GM23338 (cell line): ENCODE measurements at regions not wholly inside any gene's neighbourhood (a gene's known extent, or its start where the extent isn't known, plus 50 kb on each side); places are given as distances from the start of the nearest gene placed in this dataset.

Experiments
- ATAC-seq: fragments of 200-7000 bp; cut with Tn5 transposase; 3 replicates; pipeline ENCODE4 v1.9.1; 2020
- DNase-seq: peaks from one replicate; pipeline ENCODE4 v3.0.0-alpha.2; 2015; ENCODE audit warnings: low spot score
- H2AFZ ChIP-seq: fragments of 200-600 bp; sonication (generic); 2 replicates; pipeline ENCODE4 v1.8.0; 2016; ENCODE audit warnings: antibody characterized with exemption, mild to moderate bottlenecking, moderate library complexity
- H3F3A ChIP-seq: fragments of 200-600 bp; sonication (generic); replicated peaks from 2 replicates; pipeline ENCODE4 v1.8.0; 2017; ENCODE audit warnings: antibody characterized with exemption, mixed run types, low read depth
- H3K27ac ChIP-seq: fragments of 200-600 bp; sonication (generic); 2 replicates; pipeline ENCODE4 v1.6.1; 2016; ENCODE audit warnings: low read depth
- H3K27me3 ChIP-seq: fragments of 200-600 bp; sonication (generic); 2 replicates; pipeline ENCODE4 v1.8.0; 2016; ENCODE audit warnings: mild to moderate bottlenecking, mixed run types, moderate library complexity; ENCODE audit not compliant: insufficient read depth
- H3K36me3 ChIP-seq: fragments of 200-600 bp; sonication (generic); 2 replicates; pipeline ENCODE4 v1.8.0; 2016; ENCODE audit warnings: mild to moderate bottlenecking; ENCODE audit not compliant: insufficient read depth
- H3K4me1 ChIP-seq: fragments of 200-600 bp; sonication (generic); 2 replicates; pipeline ENCODE4 v1.8.0; 2016; ENCODE audit warnings: mild to moderate bottlenecking, moderate library complexity; ENCODE audit not compliant: insufficient read depth
- H3K4me2 ChIP-seq: fragments of 200-600 bp; sonication (generic); 2 replicates; pipeline ENCODE4 v1.7.1; 2017; ENCODE audit warnings: mixed run types
- H3K4me3 ChIP-seq: fragments of 200-600 bp; sonication (generic); 2 replicates; pipeline ENCODE4 v1.6.1; 2016; ENCODE audit warnings: mixed run types
- H3K79me2 ChIP-seq: fragments of 200-600 bp; sonication (generic); replicated peaks from 2 replicates; pipeline ENCODE4 v1.8.0; 2017; ENCODE audit warnings: mild to moderate bottlenecking; ENCODE audit not compliant: insufficient read depth
- H3K9me2 ChIP-seq: fragments of 200-600 bp; sonication (generic); 2 replicates; pipeline ENCODE4 v1.8.0; 2017; ENCODE audit not compliant: insufficient read depth
- H4K20me1 ChIP-seq: fragments of 200-600 bp; sonication (generic); replicated peaks from 2 replicates; pipeline ENCODE4 v1.8.0; 2017; ENCODE audit warnings: mild to moderate bottlenecking; ENCODE audit not compliant: insufficient read depth
- H3K27ac Mint-ChIP-seq: 2 replicates; pipeline ENCODE4 v1.8.0; 2020; ENCODE audit warnings: inconsistent platforms, mild to moderate bottlenecking, moderate library complexity, mixed read lengths
- H3K27me3 Mint-ChIP-seq: 3 replicates; pipeline ENCODE4 v1.8.0; 2022; ENCODE audit warnings: low read depth, mild to moderate bottlenecking, moderate library complexity, mixed read lengths, inconsistent platforms; ENCODE audit not compliant: insufficient read depth, poor library complexity
- H3K36me3 Mint-ChIP-seq: 3 replicates; pipeline ENCODE4 v1.8.0; 2021; ENCODE audit warnings: low read depth, mild to moderate bottlenecking, inconsistent platforms, moderate library complexity, mixed read lengths
- H3K4me1 Mint-ChIP-seq: 3 replicates; pipeline ENCODE4 v1.8.0; 2020; ENCODE audit warnings: mild to moderate bottlenecking, inconsistent platforms, mixed read lengths
- H3K4me3 Mint-ChIP-seq: 3 replicates; pipeline ENCODE4 v1.8.0; 2021; ENCODE audit warnings: moderate library complexity, mild to moderate bottlenecking, inconsistent platforms, mixed read lengths
- H3K9me3 Mint-ChIP-seq: 3 replicates; pipeline ENCODE4 v1.8.0; 2020; ENCODE audit warnings: moderate library complexity, mild to moderate bottlenecking, inconsistent platforms, mixed read lengths
- CREB1 ChIP-seq: fragments of 250-450 bp; sonication (Bioruptor Pico); IDR thresholded peaks from 2 replicates; pipeline ENCODE4 v1.5.0; 2020; ENCODE audit warnings: low read depth, mild to moderate bottlenecking, moderate library complexity
- EZH2 ChIP-seq: fragments of 200-600 bp; sonication (generic); IDR thresholded peaks from one replicate; pipeline ENCODE4 v1.8.0; 2017; ENCODE audit warnings: antibody characterized with exemption, mild to moderate bottlenecking, low read depth; ENCODE audit not compliant: unreplicated experiment
- EZH2phosphoT487 ChIP-seq: fragments of 200-600 bp; sonication (generic); IDR thresholded peaks from one replicate; pipeline ENCODE4 v1.8.1; 2018; ENCODE audit warnings: antibody characterized with exemption; ENCODE audit not compliant: unreplicated experiment
- JUNB ChIP-seq: IDR thresholded peaks from one replicate; pipeline ENCODE4 v1.6.1; 2016; ENCODE audit warnings: antibody characterized with exemption; ENCODE audit not compliant: unreplicated experiment
- NANOG ChIP-seq: IDR thresholded peaks from 2 replicates; pipeline ENCODE4 v1.6.1; 2016; ENCODE audit warnings: antibody characterized with exemption, borderline replicate concordance
- POLR2AphosphoS5 ChIP-seq: IDR thresholded peaks from 2 replicates; pipeline ENCODE4 v1.6.1; 2016; ENCODE audit warnings: antibody characterized with exemption, low read depth
- REST ChIP-seq: IDR thresholded peaks from one replicate; pipeline ENCODE4 v1.6.1; 2018; ENCODE audit warnings: antibody characterized with exemption; ENCODE audit not compliant: unreplicated experiment
- STAT1 ChIP-seq: IDR thresholded peaks from one replicate; pipeline ENCODE4 v1.6.1; 2016; ENCODE audit warnings: antibody characterized with exemption; ENCODE audit not compliant: unreplicated experiment
- ZNF114 ChIP-seq: fragments of 250-450 bp; sonication (Bioruptor Pico); IDR thresholded peaks from 2 replicates; pipeline ENCODE4 v1.5.0; 2020; ENCODE audit warnings: mild to moderate bottlenecking, moderate library complexity
- ZNF331 ChIP-seq: fragments of 250-450 bp; sonication (Bioruptor Pico); IDR thresholded peaks from 2 replicates; pipeline ENCODE4 v1.5.0; 2020; ENCODE audit warnings: low read depth, mild to moderate bottlenecking, moderate library complexity
- ZNF462 ChIP-seq: fragments of 250-450 bp; sonication (Bioruptor Pico); IDR thresholded peaks from 2 replicates; pipeline ENCODE4 v1.5.0; 2020; ENCODE audit warnings: mild to moderate bottlenecking, moderate library complexity
- TF ChIP-seq, protein P1 (sequence below), 2 experiments: fragments of 200-600 bp in 1 of 2; sonication (generic) in 1 of 2; conservative IDR thresholded peaks; 2 replicates each; pipeline versions ENCODE4 v1.5.1 to v1.6.1; 2016 to 2017; ENCODE audit warnings: antibody characterized with exemption in 2 of 2, low read depth in 2 of 2, mild to moderate bottlenecking in 2 of 2, moderate library complexity in 1 of 2
- TF ChIP-seq, protein P2 (sequence below): IDR thresholded peaks from 2 replicates; pipeline ENCODE4 v1.6.1; 2016; ENCODE audit warnings: antibody characterized with exemption

GRCh38 chr11:111106641-111107040 lies 138.9 kb upstream of the POU2AF2 start (continued):
- TF ChIP-seq EZH2 (no peak), JUNB (no peak), POLR2AphosphoS5 (no peak), ZNF331 (CRISPR knock-in tag) (no peak), NANOG (no peak)

- H3K27me3 Mint-ChIP-seq = no peaks in the 10 kb centered on the region
- TF ChIP-seq POLR2AphosphoS5 (no peak), EZH2 (no peak), JUNB (no peak), EZH2phosphoT487 (no peak), REST (no peak), ZNF462 (CRISPR knock-in tag) (no peak), STAT1 (no peak), ZNF331 (CRISPR knock-in tag) (no peak), NANOG (no peak), CREB1 (CRISPR knock-in tag) (no peak), ZNF114 (CRISPR knock-in tag) (no peak)
- TF ChIP-seq, protein P1, sequence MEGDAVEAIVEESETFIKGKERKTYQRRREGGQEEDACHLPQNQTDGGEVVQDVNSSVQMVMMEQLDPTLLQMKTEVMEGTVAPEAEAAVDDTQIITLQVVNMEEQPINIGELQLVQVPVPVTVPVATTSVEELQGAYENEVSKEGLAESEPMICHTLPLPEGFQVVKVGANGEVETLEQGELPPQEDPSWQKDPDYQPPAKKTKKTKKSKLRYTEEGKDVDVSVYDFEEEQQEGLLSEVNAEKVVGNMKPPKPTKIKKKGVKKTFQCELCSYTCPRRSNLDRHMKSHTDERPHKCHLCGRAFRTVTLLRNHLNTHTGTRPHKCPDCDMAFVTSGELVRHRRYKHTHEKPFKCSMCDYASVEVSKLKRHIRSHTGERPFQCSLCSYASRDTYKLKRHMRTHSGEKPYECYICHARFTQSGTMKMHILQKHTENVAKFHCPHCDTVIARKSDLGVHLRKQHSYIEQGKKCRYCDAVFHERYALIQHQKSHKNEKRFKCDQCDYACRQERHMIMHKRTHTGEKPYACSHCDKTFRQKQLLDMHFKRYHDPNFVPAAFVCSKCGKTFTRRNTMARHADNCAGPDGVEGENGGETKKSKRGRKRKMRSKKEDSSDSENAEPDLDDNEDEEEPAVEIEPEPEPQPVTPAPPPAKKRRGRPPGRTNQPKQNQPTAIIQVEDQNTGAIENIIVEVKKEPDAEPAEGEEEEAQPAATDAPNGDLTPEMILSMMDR (conservative IDR thresholded peaks at IDR 0.05; ENCODE audit: low read depth in 2 of 2) = no peak
- TF ChIP-seq, protein P2, sequence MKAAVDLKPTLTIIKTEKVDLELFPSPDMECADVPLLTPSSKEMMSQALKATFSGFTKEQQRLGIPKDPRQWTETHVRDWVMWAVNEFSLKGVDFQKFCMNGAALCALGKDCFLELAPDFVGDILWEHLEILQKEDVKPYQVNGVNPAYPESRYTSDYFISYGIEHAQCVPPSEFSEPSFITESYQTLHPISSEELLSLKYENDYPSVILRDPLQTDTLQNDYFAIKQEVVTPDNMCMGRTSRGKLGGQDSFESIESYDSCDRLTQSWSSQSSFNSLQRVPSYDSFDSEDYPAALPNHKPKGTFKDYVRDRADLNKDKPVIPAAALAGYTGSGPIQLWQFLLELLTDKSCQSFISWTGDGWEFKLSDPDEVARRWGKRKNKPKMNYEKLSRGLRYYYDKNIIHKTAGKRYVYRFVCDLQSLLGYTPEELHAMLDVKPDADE = no peak
These were observed 140.0 kb upstream of the POU2AF2 start for GRCh38 chr11:111105566-111105965.

More at GRCh38 chr11:111105566-111105965, 140.0 kb upstream of the POU2AF2 start:
- Histone ChIP-seq H3K4me2 (no peak overlapping the region), H3K27ac (no peak overlapping the region), H2AFZ (no peak overlapping the region), H4K20me1 (no peaks in the 10 kb centered on the region), H3K4me1 (peaks cover 7% of the 10 kb centered on the region; the same call in 1 of the 2 replicates), H3K4me3 (no peak overlapping the region), H3F3A (no peaks in the 10 kb centered on the region), H3K9me2 (no peaks in the 10 kb centered on the region), H3K79me2 (no peaks in the 10 kb centered on the region), H3K36me3 (no peaks in the 10 kb centered on the region), H3K27me3 (no peaks in the 10 kb centered on the region)
- Mint-ChIP-seq H3K4me3 (no peak overlapping the region), H3K36me3 (no peaks in the 10 kb centered on the region), H3K9me3 (no peaks in the 10 kb centered on the region), H3K27ac (no peak overlapping the region), H3K4me1 (peaks cover 15% of the 10 kb centered on the region; the same call in 2 of the 3 replicates)
- ATAC-seq = no peak
- no peak for DNase-seq
